ENCODE measurements at regions not wholly inside any gene's neighbourhood (a gene's known extent, or its start where the extent isn't known, plus 50 kb on each side); places are given as distances from the start of the nearest gene placed in this dataset.

DNA sequence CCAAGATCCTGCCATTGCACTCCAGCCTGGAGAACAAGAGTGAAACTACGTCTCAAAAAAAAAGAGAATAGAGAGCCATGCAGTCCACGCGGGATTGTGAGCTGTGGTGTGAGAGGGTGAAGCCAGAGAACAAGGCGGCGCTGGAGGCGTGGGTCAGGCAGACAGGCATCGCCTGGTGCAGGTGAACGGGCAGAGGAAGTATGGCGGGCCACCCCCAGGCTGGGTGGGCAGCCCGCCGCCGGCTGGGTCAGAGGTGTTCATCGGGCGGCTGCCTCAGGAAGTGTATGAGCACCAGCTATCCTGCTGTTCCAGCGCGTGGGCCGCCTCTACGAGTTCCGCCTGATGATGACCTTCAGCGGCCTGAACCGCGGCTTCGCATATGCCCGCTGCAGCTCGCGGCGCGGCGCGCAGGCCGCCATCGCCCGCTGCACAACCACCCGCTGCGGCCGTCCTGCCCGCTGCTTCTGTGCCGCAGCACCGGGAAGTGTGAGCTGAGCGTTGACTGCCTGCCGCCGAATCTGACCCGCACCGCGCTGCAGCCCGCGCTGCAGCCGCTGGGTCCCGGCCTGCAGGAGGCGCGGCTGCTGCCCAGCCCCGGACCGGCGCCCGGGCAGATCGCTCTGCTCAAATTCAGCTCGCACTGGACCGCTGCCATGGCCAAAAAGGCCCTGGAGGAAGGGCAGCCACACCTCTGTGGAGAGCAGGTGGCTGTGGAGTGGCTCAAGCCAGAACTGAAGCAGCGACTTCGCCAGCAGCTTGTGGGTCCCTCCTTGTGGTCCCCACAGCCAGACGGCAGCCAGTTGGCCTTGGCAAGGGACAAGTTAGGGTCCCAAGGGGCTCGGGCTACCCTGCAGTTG, 95.5 kb upstream of the PLEKHM1 start (continued):
- TF ChIP-seq ZNF768 (CRISPR knock-in tag; IDR thresholded peaks at IDR 0.05) (peak; percentile 82; the same call in 1 of the 2 replicates), KAT8 (CRISPR knock-in tag; IDR thresholded peaks at IDR 0.05) (peak; percentile 43; the same call in 1 of the 2 replicates), ZNF780A (CRISPR knock-in tag; IDR thresholded peaks at IDR 0.05) (0 out of 2 replicates have a peak, but pooled peaks have one; percentile 9), SALL1 (CRISPR knock-in tag; IDR thresholded peaks at IDR 0.05) (peak; percentile 46), CENPT (CRISPR knock-in tag; IDR thresholded peaks at IDR 0.05; ENCODE audit: low read depth) (0 out of 2 replicates have a peak, but pooled peaks have one; percentile 37), ZSCAN31 (CRISPR knock-in tag; IDR thresholded peaks at IDR 0.05; ENCODE audit: low read depth) (0 out of 2 replicates have a peak, but pooled peaks have one; percentile 28), DRAP1 (CRISPR knock-in tag; IDR thresholded peaks at IDR 0.05) (peak; percentile 56; the same call in 1 of the 2 replicates), ZNF616 (CRISPR knock-in tag; IDR thresholded peaks at IDR 0.05; ENCODE audit: low read depth) (peak; percentile 43; the same call in 1 of the 2 replicates), ARID2 (CRISPR knock-in tag; IDR thresholded peaks at IDR 0.05; ENCODE audit: borderline replicate concordance) (peak; percentile 44; the same call in 1 of the 2 replicates), ZNF564 (CRISPR knock-in tag; IDR thresholded peaks at IDR 0.05) (peak; percentile 68; the same call in 1 of the 2 replicates), ZNF343 (CRISPR knock-in tag; IDR thresholded peaks at IDR 0.05) (0 out of 2 replicates have a peak, but pooled peaks have one; percentile 38), CBFB (CRISPR knock-in tag; IDR thresholded peaks at IDR 0.05) (0 out of 2 replicates have a peak, but pooled peaks have one; percentile 22), SP2 (CRISPR knock-in tag; IDR thresholded peaks at IDR 0.05) (peak; percentile 42; the same call in 1 of the 2 replicates), RFXAP (CRISPR knock-in tag; IDR thresholded peaks at IDR 0.05; ENCODE audit: borderline replicate concordance) (0 out of 2 replicates have a peak, but pooled peaks have one; percentile 30), BATF2 (CRISPR knock-in tag; IDR thresholded peaks at IDR 0.05) (peak; percentile 47; the same call in 1 of the 2 replicates), ZNF704 (CRISPR knock-in tag; IDR thresholded peaks at IDR 0.05; ENCODE audit: borderline replicate concordance) (peak; percentile 36; the same call in 1 of the 2 replicates), ZNF556 (CRISPR knock-in tag; IDR thresholded peaks at IDR 0.05; ENCODE audit: borderline replicate concordance) (peak; percentile 74; the same call in 1 of the 2 replicates), HOXD1 (CRISPR knock-in tag; IDR thresholded peaks at IDR 0.05) (peak; percentile 51; the same call in 1 of the 2 replicates)
- TF ChIP-seq, protein P1, sequence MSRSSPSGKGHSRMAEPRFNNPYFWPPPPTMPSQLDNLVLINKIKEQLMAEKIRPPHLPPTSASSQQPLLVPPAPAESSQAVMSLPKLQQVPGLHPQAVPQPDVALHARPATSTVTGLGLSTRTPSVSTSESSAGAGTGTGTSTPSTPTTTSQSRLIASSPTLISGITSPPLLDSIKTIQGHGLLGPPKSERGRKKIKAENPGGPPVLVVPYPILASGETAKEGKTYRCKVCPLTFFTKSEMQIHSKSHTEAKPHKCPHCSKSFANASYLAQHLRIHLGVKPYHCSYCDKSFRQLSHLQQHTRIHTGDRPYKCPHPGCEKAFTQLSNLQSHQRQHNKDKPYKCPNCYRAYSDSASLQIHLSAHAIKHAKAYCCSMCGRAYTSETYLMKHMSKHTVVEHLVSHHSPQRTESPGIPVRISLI (CRISPR knock-in tag; IDR thresholded peaks at IDR 0.05; ENCODE audit: borderline replicate concordance) = peak; percentile 47; the same call in 1 of the 2 replicates
- TF ChIP-seq, protein P2, sequence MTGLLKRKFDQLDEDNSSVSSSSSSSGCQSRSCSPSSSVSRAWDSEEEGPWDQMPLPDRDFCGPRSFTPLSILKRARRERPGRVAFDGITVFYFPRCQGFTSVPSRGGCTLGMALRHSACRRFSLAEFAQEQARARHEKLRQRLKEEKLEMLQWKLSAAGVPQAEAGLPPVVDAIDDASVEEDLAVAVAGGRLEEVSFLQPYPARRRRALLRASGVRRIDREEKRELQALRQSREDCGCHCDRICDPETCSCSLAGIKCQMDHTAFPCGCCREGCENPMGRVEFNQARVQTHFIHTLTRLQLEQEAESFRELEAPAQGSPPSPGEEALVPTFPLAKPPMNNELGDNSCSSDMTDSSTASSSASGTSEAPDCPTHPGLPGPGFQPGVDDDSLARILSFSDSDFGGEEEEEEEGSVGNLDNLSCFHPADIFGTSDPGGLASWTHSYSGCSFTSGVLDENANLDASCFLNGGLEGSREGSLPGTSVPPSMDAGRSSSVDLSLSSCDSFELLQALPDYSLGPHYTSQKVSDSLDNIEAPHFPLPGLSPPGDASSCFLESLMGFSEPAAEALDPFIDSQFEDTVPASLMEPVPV (CRISPR knock-in tag; IDR thresholded peaks at IDR 0.05) = 0 out of 2 replicates have a peak, but pooled peaks have one; percentile 45
- TF ChIP-seq, protein P3, sequence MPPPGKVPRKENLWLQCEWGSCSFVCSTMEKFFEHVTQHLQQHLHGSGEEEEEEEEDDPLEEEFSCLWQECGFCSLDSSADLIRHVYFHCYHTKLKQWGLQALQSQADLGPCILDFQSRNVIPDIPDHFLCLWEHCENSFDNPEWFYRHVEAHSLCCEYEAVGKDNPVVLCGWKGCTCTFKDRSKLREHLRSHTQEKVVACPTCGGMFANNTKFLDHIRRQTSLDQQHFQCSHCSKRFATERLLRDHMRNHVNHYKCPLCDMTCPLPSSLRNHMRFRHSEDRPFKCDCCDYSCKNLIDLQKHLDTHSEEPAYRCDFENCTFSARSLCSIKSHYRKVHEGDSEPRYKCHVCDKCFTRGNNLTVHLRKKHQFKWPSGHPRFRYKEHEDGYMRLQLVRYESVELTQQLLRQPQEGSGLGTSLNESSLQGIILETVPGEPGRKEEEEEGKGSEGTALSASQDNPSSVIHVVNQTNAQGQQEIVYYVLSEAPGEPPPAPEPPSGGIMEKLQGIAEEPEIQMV (CRISPR knock-in tag; IDR thresholded peaks at IDR 0.05; ENCODE audit: low read depth) = peak; percentile 54; the same call in 1 of the 2 replicates
